Panc1 (cell line): ENCODE measurements at regions not wholly inside any gene's neighbourhood (a gene's known extent, or its start where the extent isn't known, plus 50 kb on each side); places are given as distances from the start of the nearest gene placed in this dataset.

Experiments
- ATAC-seq: fragments of 200-7000 bp; cut with Tn5 transposase; 2 replicates; pipeline ENCODE4 v1.9.1; 2020; ENCODE audit warnings: mild to moderate bottlenecking, moderate library complexity
- BruUV-seq: library from RNA; stranded (reverse); fragments of 400-500 nt; replicated peaks from 2 replicates; lab custom pipeline; 2021; lab: Mats Ljungman, UMichigan
- CTCF ChIA-PET: fragments of 300-600 bp; sonication (Branson Sonifier 250); formaldehyde crosslinking; loops from one replicate; lab custom pipeline; 2022; ENCODE audit warnings: antibody characterized with exemption; lab: Charles Lee
- POLR2A ChIA-PET: fragments of 300-600 bp; sonication (Branson Sonifier 250); formaldehyde crosslinking; loops from one replicate; lab custom pipeline; 2022; ENCODE audit warnings: antibody characterized with exemption; lab: Charles Lee
- DNase-seq: peaks from one replicate; pipeline ENCODE4 v3.0.0-alpha.2; 2010; ENCODE audit warnings: low read depth, low spot score
- H3K27ac ChIP-seq: 2 replicates; pipeline ENCODE4 v1.5.1; 2011; ENCODE audit warnings: mild to moderate bottlenecking, low read length, inconsistent platforms
- H3K27me3 ChIP-seq: fragments of 200-500 bp; sonication (Bioruptor generic); 2 replicates; pipeline ENCODE4 v1.6.0; 2014; ENCODE audit warnings: low read length, inconsistent platforms; ENCODE audit not compliant: control insufficient read depth, insufficient read depth
- H3K36me3 ChIP-seq: fragments of 200-500 bp; sonication (Bioruptor generic); 2 replicates; pipeline ENCODE4 v1.5.1; 2014; ENCODE audit warnings: inconsistent platforms, mild to moderate bottlenecking, low read length, moderate library complexity; ENCODE audit not compliant: control insufficient read depth, insufficient read depth
- H3K4me1 ChIP-seq: 2 replicates; pipeline ENCODE4 v1.5.1; 2011; ENCODE audit warnings: inconsistent platforms, mild to moderate bottlenecking, low read length, moderate library complexity; ENCODE audit not compliant: control insufficient read depth, insufficient read depth
- H3K4me3 ChIP-seq, 2 experiments: 2 replicates each; pipeline ENCODE4 v1.5.1; 2011 to 2012; ENCODE audit warnings: low read depth in 2 of 2, low read length in 2 of 2, mild to moderate bottlenecking in 2 of 2, inconsistent platforms in 1 of 2, moderate library complexity in 1 of 2
- H3K9me3 ChIP-seq: fragments of 200-500 bp; sonication (Bioruptor generic); 2 replicates; pipeline ENCODE4 v1.5.1; 2014; ENCODE audit warnings: low read depth, mild to moderate bottlenecking, inconsistent platforms, low read length, moderate library complexity; ENCODE audit not compliant: control insufficient read depth, insufficient read depth
- CTCF ChIP-seq: fragments of 450-650 bp; IDR thresholded peaks from 2 replicates; pipeline ENCODE4 v1.5.1; 2017; ENCODE audit warnings: mild to moderate bottlenecking
- POLR2AphosphoS5 ChIP-seq: IDR thresholded peaks from 2 replicates; pipeline ENCODE4 v1.6.1; 2012; ENCODE audit warnings: mild to moderate bottlenecking, low read depth, low read length, moderate library complexity
- SIN3A ChIP-seq: IDR thresholded peaks from 2 replicates; pipeline ENCODE4 v1.6.1; 2012; ENCODE audit warnings: low read depth, mild to moderate bottlenecking, low read length, moderate library complexity, borderline replicate concordance; ENCODE audit not compliant: insufficient read depth
- TCF7L2 ChIP-seq: IDR thresholded peaks from 2 replicates; pipeline ENCODE4 v1.6.1; 2011; ENCODE audit warnings: mild to moderate bottlenecking, low read depth, low read length, inconsistent platforms
- in situ Hi-C: cut with HindIII; loops from 2 replicates; pipeline ENCODE4 v1.10.0; 2016; ENCODE audit warnings: low sequenced_read_pairs, low pct_unique_long_range_greater_than_20kb
- intact Hi-C: fragments of 100-400 bp; cut with micrococcal nuclease; formaldehyde crosslinking; loops from one replicate; pipeline ENCODE4 v1.10.0; 2022; ENCODE audit not compliant: unreplicated experiment
- TF ChIP-seq, protein P1 (sequence below), 2 experiments: IDR thresholded peaks; 2 replicates each; pipeline ENCODE4 v1.6.1; 2011 to 2012; ENCODE audit warnings: low read depth in 2 of 2, control low read depth in 1 of 2, low read length in 1 of 2, mild to moderate bottlenecking in 1 of 2, moderate library complexity in 1 of 2; ENCODE audit not compliant: insufficient read depth in 1 of 2

DNA sequence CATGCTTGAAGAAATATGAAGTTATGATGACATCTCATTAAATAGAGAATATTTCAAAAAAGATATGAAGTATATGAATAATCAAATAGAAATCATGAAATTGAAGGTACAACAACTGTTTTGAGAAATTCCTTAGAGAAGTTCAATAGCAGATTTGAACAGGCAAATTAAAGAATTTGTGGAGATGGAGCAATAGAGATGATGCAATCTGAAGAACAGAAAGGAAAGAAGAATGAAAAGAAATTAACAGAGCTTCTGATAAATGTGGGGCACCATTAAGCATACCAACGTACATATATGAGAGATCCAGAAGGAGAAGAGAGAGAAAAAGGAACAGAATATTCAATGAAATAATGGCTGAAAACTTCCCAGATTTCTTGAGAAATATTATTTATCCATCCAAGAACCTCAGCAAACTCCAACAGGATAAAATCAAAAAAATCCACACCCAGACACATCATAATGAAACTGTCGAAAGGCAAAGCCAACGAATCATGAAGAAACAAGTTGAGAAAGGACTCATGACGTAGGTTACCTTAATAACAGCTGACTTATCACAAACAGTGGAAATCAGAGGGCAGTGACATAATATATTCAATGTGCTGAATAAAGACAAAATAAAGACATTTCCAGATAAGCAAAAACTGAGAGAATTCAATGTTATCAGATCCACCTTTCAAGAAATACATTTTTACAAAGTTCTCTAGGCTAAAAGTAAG is 297.2 kb upstream of the TARS1 start:
- no TSS peak for BruUV-seq
- peaks cover 7% of the 10 kb centered on the region; the same call in 1 of the 2 replicates for H3K9me3 ChIP-seq
- TF ChIP-seq SIN3A, result no peak
- no peak for TF ChIP-seq POLR2AphosphoS5
- TF ChIP-seq, protein P1, sequence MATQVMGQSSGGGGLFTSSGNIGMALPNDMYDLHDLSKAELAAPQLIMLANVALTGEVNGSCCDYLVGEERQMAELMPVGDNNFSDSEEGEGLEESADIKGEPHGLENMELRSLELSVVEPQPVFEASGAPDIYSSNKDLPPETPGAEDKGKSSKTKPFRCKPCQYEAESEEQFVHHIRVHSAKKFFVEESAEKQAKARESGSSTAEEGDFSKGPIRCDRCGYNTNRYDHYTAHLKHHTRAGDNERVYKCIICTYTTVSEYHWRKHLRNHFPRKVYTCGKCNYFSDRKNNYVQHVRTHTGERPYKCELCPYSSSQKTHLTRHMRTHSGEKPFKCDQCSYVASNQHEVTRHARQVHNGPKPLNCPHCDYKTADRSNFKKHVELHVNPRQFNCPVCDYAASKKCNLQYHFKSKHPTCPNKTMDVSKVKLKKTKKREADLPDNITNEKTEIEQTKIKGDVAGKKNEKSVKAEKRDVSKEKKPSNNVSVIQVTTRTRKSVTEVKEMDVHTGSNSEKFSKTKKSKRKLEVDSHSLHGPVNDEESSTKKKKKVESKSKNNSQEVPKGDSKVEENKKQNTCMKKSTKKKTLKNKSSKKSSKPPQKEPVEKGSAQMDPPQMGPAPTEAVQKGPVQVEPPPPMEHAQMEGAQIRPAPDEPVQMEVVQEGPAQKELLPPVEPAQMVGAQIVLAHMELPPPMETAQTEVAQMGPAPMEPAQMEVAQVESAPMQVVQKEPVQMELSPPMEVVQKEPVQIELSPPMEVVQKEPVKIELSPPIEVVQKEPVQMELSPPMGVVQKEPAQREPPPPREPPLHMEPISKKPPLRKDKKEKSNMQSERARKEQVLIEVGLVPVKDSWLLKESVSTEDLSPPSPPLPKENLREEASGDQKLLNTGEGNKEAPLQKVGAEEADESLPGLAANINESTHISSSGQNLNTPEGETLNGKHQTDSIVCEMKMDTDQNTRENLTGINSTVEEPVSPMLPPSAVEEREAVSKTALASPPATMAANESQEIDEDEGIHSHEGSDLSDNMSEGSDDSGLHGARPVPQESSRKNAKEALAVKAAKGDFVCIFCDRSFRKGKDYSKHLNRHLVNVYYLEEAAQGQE (IDR thresholded peaks at IDR 0.05; ENCODE audit: insufficient read depth in 1 of 2, low read depth in 2 of 2, low read length in 1 of 2), result no peak
- no peak for TF ChIP-seq CTCF
- TF ChIP-seq TCF7L2, result no peak
- in situ Hi-C loops, result no loop called here
- no peak overlapping the region for H3K27ac ChIP-seq
- no peaks in the 10 kb centered on the region for H3K36me3 ChIP-seq
- no peak for DNase-seq
- H3K27me3 ChIP-seq, result no peaks in the 10 kb centered on the region
- no peak overlapping the region for H3K4me3 ChIP-seq
- intact Hi-C loops, result no loop called here
- H3K4me1 ChIP-seq, result no peaks in the 10 kb centered on the region
- ChIA-PET POLR2A (no interaction called here), CTCF (no interaction called here)
- ATAC-seq, result no peak

GRCh38 chr5:33146881-33147280 is 293.9 kb upstream of the TARS1 start:
- POLR2A ChIA-PET, result no interaction called here
- CTCF ChIA-PET, result no interaction called here
- DNase-seq, result no peak

More at GRCh38 chr5:33146881-33147280, 293.9 kb upstream of the TARS1 start:
- Histone ChIP-seq H3K36me3 (no peaks in the 10 kb centered on the region), H3K4me1 (no peaks in the 10 kb centered on the region), H3K27me3 (no peaks in the 10 kb centered on the region), H3K27ac (no peak overlapping the region), H3K4me3 (no peak overlapping the region), H3K9me3 (no peaks in the 10 kb centered on the region)
- no TSS peak for BruUV-seq
- no peak for ATAC-seq
- in situ Hi-C loops, result no loop called here
- intact Hi-C loops, result no loop called here
- TF ChIP-seq SIN3A (no peak), CTCF (no peak), TCF7L2 (no peak), POLR2AphosphoS5 (no peak)
- TF ChIP-seq, protein P1 (IDR thresholded peaks at IDR 0.05; ENCODE audit: insufficient read depth in 1 of 2, low read depth in 2 of 2, low read length in 1 of 2), result no peak
